GM12892 (cell line): ENCODE measurements at regions not wholly inside any gene's neighbourhood (a gene's known extent, or its start where the extent isn't known, plus 50 kb on each side); places are given as distances from the start of the nearest gene placed in this dataset.

Experiments
- POLR2A ChIP-seq: IDR thresholded peaks from 2 replicates; pipeline ENCODE4 v1.6.1; 2011; ENCODE audit warnings: low read depth, low read length, control low read depth
- POLR2AphosphoS5 ChIP-seq: IDR thresholded peaks from 2 replicates; pipeline ENCODE4 v1.6.1; 2011; ENCODE audit warnings: low read depth, low read length, control low read depth

- TF ChIP-seq POLR2AphosphoS5: no peak
- TF ChIP-seq POLR2A: no peak
These were observed 372.9 kb upstream of the MAOA start for GRCh38 chrX:43283187-43283586.
